ENCODE measurements at regions not wholly inside any gene's neighbourhood (a gene's known extent, or its start where the extent isn't known, plus 50 kb on each side); places are given as distances from the start of the nearest gene placed in this dataset.
"Not testable (repeated sequence)": the region's sequence is repeated elsewhere in the genome, so short reads cannot be mapped to it uniquely, and the experiment has no call there.

DNA sequence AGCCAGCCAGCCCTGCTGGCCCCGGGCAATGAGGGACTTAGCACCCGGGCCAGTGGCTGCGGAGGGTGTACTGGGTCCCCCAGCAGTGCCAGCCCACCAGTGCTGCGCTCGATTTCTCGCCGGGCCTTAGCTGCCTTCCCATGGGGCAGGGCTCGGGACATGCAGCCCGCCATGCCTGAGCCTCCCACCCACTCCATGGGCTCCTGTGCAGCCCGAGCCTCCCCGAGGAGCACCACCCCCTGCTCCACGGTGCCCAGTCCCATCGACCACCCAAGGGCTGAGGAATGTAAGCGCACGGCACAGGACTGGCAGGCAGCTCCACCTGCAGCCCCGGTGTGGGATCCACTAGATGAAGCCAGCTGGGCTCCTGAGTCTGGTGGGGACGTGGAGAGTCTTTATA lies 72.5 kb upstream of the STARD13 start:
- not testable (repeated sequence) for H3K9me3 ChIP-seq (ENCODE audit: low read length); H3K4me1 ChIP-seq (ENCODE audit: insufficient read depth, low read length); H3K4me3 ChIP-seq (ENCODE audit: low read length); H3K27me3 ChIP-seq (ENCODE audit: insufficient read depth, low read length); H3K36me3 ChIP-seq (ENCODE audit: insufficient read depth, low read length); H2AFZ ChIP-seq (ENCODE audit: low read depth, low read length)

GRCh38 chr13:33362986-33363727 lies 77.6 kb upstream of the STARD13 start:
- Histone ChIP-seq H3K4me1 (ENCODE audit: insufficient read depth, low read length) (no peaks in the 10 kb centered on the region), H3K9me3 (ENCODE audit: low read length) (no peaks in the 10 kb centered on the region), H3K36me3 (ENCODE audit: insufficient read depth, low read length) (no peaks in the 10 kb centered on the region), H3K27me3 (ENCODE audit: insufficient read depth, low read length) (no peaks in the 10 kb centered on the region), H3K4me3 (ENCODE audit: low read length) (no peak overlapping the region), H2AFZ (ENCODE audit: low read depth, low read length) (no peak overlapping the region)

GRCh38 chr13:33364192-33364591 lies 78.6 kb upstream of the STARD13 start:
- Histone ChIP-seq H3K36me3 (ENCODE audit: insufficient read depth, low read length) (no peaks in the 10 kb centered on the region), H3K4me3 (ENCODE audit: low read length) (no peak overlapping the region), H2AFZ (ENCODE audit: low read depth, low read length) (no peak overlapping the region), H3K9me3 (ENCODE audit: low read length) (no peaks in the 10 kb centered on the region), H3K4me1 (ENCODE audit: insufficient read depth, low read length) (no peaks in the 10 kb centered on the region), H3K27me3 (ENCODE audit: insufficient read depth, low read length) (no peaks in the 10 kb centered on the region)

GRCh38 chr13:33366469-33367062 lies 81.0 kb upstream of the STARD13 start:
- H2AFZ ChIP-seq (ENCODE audit: low read depth, low read length): no peak overlapping the region
- no peaks in the 10 kb centered on the region for H3K4me1 ChIP-seq (ENCODE audit: insufficient read depth, low read length)
- no peaks in the 10 kb centered on the region for H3K9me3 ChIP-seq (ENCODE audit: low read length)
- H3K36me3 ChIP-seq (ENCODE audit: insufficient read depth, low read length): no peaks in the 10 kb centered on the region
- H3K4me3 ChIP-seq (ENCODE audit: low read length): no peak overlapping the region
- H3K27me3 ChIP-seq (ENCODE audit: insufficient read depth, low read length): no peaks in the 10 kb centered on the region

DNA sequence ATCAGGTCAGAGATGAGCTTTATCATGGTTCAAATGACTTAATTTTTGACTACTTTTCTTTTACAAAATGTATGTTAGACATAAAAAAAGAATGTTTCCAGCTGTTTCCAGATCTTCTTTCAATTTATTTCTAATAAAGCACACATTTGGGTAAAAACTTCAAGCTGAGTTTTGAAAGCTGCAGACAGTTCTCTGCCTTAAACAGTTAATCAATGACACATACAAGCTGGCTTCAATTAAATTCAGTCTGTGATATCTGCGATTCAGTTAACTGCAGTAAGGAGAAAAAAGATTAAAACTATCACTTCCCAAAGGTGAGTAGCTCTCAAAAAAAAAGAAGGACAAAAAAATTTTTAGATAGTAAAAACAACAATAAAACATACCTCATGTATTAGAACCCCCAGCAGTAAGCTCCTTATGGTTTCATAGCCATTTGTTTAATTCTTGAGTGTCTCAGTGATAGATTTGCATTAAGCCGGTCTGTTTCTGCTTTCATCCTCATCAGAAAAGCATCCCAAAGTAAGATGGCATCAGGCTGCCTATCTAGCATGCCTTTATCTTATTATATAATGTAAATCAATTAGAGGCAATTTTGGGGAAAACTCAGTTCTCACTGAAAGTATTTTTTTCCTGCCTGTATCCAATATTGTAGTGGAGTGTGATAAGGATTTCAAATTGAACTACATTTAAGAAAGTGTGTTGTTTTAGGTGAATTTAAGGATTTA lies 81.8 kb upstream of the STARD13 start:
- no peak overlapping the region for H3K4me3 ChIP-seq (ENCODE audit: low read length)
- no peaks in the 10 kb centered on the region for H3K36me3 ChIP-seq (ENCODE audit: insufficient read depth, low read length)
- no peak overlapping the region for H2AFZ ChIP-seq (ENCODE audit: low read depth, low read length)
- H3K27me3 ChIP-seq (ENCODE audit: insufficient read depth, low read length): no peaks in the 10 kb centered on the region
- H3K4me1 ChIP-seq (ENCODE audit: insufficient read depth, low read length): no peaks in the 10 kb centered on the region
- H3K9me3 ChIP-seq (ENCODE audit: low read length): no peaks in the 10 kb centered on the region

- Histone ChIP-seq H3K36me3 (ENCODE audit: insufficient read depth, low read length) (no peaks in the 10 kb centered on the region), H3K4me3 (ENCODE audit: low read length) (no peak overlapping the region), H3K4me1 (ENCODE audit: insufficient read depth, low read length) (no peaks in the 10 kb centered on the region), H2AFZ (ENCODE audit: low read depth, low read length) (no peak overlapping the region), H3K27me3 (ENCODE audit: insufficient read depth, low read length) (no peaks in the 10 kb centered on the region), H3K9me3 (ENCODE audit: low read length) (no peaks in the 10 kb centered on the region)
Measured at GRCh38 chr13:33367926-33368325, 82.4 kb upstream of the STARD13 start.

DNA sequence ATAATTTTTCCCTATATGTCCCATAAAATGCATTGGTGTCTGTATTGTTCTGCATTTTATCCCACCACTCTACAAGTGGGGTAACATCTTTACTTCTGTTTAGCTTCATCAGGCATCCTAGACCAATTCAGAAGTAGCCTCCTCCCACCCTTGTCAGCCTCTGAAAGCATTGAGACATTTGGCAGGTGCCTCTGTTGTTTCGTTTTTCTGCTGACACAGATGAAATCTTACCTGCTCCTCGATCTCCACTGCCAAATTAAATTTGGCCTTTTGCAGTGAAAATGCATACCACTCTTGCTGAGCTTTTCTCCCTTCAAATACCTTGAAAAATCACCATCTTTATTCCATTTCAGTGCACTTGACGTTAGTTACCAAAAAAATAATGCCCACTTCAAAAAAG lies 83.5 kb upstream of the STARD13 start:
- Histone ChIP-seq H2AFZ (ENCODE audit: low read depth, low read length) (no peak overlapping the region), H3K9me3 (ENCODE audit: low read length) (no peaks in the 10 kb centered on the region), H3K36me3 (ENCODE audit: insufficient read depth, low read length) (no peaks in the 10 kb centered on the region), H3K4me3 (ENCODE audit: low read length) (no peak overlapping the region), H3K4me1 (ENCODE audit: insufficient read depth, low read length) (no peaks in the 10 kb centered on the region), H3K27me3 (ENCODE audit: insufficient read depth, low read length) (no peaks in the 10 kb centered on the region)

GRCh38 chr13:33372251-33372919 lies 86.8 kb upstream of the STARD13 start:
- Histone ChIP-seq H2AFZ (ENCODE audit: low read depth, low read length) (no peak overlapping the region), H3K27me3 (ENCODE audit: insufficient read depth, low read length) (no peaks in the 10 kb centered on the region), H3K36me3 (ENCODE audit: insufficient read depth, low read length) (no peaks in the 10 kb centered on the region), H3K9me3 (ENCODE audit: low read length) (no peaks in the 10 kb centered on the region), H3K4me3 (ENCODE audit: low read length) (no peak overlapping the region), H3K4me1 (ENCODE audit: insufficient read depth, low read length) (no peaks in the 10 kb centered on the region)

DNA sequence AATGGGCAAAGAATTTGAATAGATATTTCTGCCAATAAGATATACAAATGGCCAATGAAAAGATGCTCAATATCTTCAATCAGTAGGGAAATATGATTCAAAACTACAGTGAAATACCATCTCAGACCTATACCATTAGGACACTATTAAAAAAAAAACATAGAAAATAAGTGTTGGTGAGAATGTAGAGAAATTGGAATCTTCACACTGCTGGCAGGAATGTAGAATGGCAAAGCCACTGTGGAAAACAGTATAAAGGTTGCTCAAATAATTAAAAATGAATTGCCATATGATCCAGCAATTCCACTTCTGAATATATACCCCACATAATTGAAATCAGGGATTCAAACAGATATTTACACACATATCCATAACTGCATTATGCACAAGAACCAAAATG lies 88.1 kb upstream of the STARD13 start:
- H3K4me1 ChIP-seq (ENCODE audit: insufficient read depth, low read length): no peaks in the 10 kb centered on the region
- H3K4me3 ChIP-seq (ENCODE audit: low read length): no peak overlapping the region
- H3K27me3 ChIP-seq (ENCODE audit: insufficient read depth, low read length): no peaks in the 10 kb centered on the region
- no peak overlapping the region for H2AFZ ChIP-seq (ENCODE audit: low read depth, low read length)
- no peaks in the 10 kb centered on the region for H3K9me3 ChIP-seq (ENCODE audit: low read length)
- H3K36me3 ChIP-seq (ENCODE audit: insufficient read depth, low read length): no peaks in the 10 kb centered on the region

GRCh38 chr13:33375421-33375820 lies 89.9 kb upstream of the STARD13 start:
- H2AFZ ChIP-seq (ENCODE audit: low read depth, low read length): no peak overlapping the region
- no peak overlapping the region for H3K4me3 ChIP-seq (ENCODE audit: low read length)
- H3K9me3 ChIP-seq (ENCODE audit: low read length): no peaks in the 10 kb centered on the region
- H3K36me3 ChIP-seq (ENCODE audit: insufficient read depth, low read length): no peaks in the 10 kb centered on the region
- H3K4me1 ChIP-seq (ENCODE audit: insufficient read depth, low read length): no peaks in the 10 kb centered on the region
- no peaks in the 10 kb centered on the region for H3K27me3 ChIP-seq (ENCODE audit: insufficient read depth, low read length)

DNA sequence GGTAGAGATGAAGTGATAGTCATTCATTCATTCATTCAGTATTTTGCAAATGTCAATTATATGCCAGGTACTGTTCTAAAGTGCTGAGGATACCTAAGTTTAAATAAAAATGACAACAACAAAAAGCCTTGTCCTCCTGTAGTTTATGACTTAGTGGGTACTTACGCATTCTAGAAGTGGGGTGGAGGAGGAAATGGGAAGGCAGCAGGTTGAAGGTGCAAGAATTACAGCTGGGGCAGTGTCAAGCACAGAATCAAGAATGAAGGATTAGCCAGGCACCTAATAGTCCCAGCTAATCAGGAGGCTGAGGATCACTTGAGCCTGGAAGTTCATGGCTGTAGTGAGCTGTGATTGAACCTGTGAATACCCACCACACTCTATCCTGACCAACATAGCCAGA lies 90.7 kb upstream of the STARD13 start:
- no peaks in the 10 kb centered on the region for H3K9me3 ChIP-seq (ENCODE audit: low read length)
- H3K27me3 ChIP-seq (ENCODE audit: insufficient read depth, low read length): no peaks in the 10 kb centered on the region
- no peak overlapping the region for H2AFZ ChIP-seq (ENCODE audit: low read depth, low read length)
- H3K36me3 ChIP-seq (ENCODE audit: insufficient read depth, low read length): no peaks in the 10 kb centered on the region
- H3K4me3 ChIP-seq (ENCODE audit: low read length): no peak overlapping the region
- no peaks in the 10 kb centered on the region for H3K4me1 ChIP-seq (ENCODE audit: insufficient read depth, low read length)

DNA sequence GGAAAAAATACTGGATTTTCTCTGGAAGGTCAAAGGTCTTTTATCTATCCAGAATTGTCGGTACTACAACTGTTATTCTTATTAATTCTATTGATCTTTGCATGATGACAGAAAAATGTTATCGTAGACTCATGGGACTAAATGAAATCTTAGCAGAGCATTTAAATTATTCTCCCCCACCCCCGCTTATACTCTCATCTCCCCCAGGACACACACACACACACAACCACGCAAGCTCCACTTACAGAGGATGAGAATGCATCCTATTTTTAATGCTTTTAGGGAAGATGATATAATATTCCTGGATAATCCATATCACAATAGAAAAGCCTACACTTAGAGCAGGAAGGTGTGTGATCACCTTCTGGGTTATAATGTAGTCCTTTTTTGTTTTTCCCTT lies 91.9 kb upstream of the STARD13 start:
- Histone ChIP-seq H2AFZ (ENCODE audit: low read depth, low read length) (no peak overlapping the region), H3K27me3 (ENCODE audit: insufficient read depth, low read length) (no peaks in the 10 kb centered on the region), H3K36me3 (ENCODE audit: insufficient read depth, low read length) (no peaks in the 10 kb centered on the region), H3K9me3 (ENCODE audit: low read length) (no peaks in the 10 kb centered on the region), H3K4me1 (ENCODE audit: insufficient read depth, low read length) (no peaks in the 10 kb centered on the region), H3K4me3 (ENCODE audit: low read length) (no peak overlapping the region)

- H3K4me3 ChIP-seq (ENCODE audit: low read length): no peak overlapping the region
- H2AFZ ChIP-seq (ENCODE audit: low read depth, low read length): no peak overlapping the region
- H3K4me1 ChIP-seq (ENCODE audit: insufficient read depth, low read length): no peaks in the 10 kb centered on the region
- no peaks in the 10 kb centered on the region for H3K9me3 ChIP-seq (ENCODE audit: low read length)
- no peaks in the 10 kb centered on the region for H3K27me3 ChIP-seq (ENCODE audit: insufficient read depth, low read length)
- no peaks in the 10 kb centered on the region for H3K36me3 ChIP-seq (ENCODE audit: insufficient read depth, low read length)
Measured at GRCh38 chr13:33377825-33378224, 92.3 kb upstream of the STARD13 start.

Data from neuron (in vitro differentiated cells).